T-helper 2 cell (primary cell): ENCODE measurements at regions not wholly inside any gene's neighbourhood (a gene's known extent, or its start where the extent isn't known, plus 50 kb on each side); places are given as distances from the start of the nearest gene placed in this dataset.
"Not testable (repeated sequence)": the region's sequence is repeated elsewhere in the genome, so short reads cannot be mapped to it uniquely, and the experiment has no call there.

Experiments used
- DNase-seq, 5 experiments: peaks; one replicate each; pipeline versions ENCODE4 v3.0.0 to v3.0.0-alpha.2; 2012 to 2022

- DNase-seq, result not testable (repeated sequence)
Observed at GRCh38 chr4:104326991-104327694, 167.6 kb downstream of the CXXC4 start.

- no peak for DNase-seq
Observed at GRCh38 chr4:104302731-104303130, 192.0 kb downstream of the CXXC4 start.

DNA sequence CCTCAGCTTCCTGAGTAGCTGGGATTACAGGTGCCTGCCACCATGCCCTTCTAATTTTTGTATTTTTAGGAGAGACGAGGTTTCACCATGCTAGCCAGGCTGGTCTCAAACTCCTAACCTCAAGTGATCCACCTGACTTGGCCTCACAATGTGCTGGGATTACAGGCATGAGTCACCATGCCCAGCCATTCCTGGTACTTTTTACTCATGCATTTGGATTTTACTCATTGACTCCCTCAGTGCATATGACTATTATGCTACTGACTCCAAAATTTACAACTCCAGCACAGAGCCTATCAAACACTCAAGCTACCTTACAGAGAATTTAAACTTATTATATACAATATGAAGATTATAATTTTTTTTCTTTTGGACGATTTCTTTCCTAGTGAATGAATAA, 199.9 kb downstream of the CXXC4 start:
- no peak for DNase-seq

GRCh38 chr4:104286867-104287266, 207.8 kb downstream of the CXXC4 start:
- DNase-seq, result no peak

- no peak for DNase-seq
Observed at GRCh38 chr4:104283303-104283702, 211.4 kb downstream of the CXXC4 start.

DNA sequence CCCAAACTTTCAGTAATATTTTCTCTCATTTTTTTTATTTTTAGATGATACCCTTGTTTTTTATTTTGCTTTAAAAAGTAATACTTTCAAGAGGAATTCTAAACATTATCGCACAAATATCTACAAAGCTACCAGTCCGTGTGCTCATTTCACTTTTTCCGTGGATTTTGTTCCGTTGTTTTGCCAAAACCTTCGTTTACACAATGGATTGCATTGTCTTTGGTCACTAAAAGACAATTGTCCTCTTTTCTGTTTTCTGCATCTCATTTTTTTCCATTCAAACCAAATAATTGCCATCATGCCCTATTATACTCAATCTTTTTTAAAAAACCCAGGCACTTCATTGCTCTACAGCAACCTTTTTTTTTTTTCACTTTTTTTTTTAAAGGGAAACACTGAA, 214.9 kb downstream of the CXXC4 start:
- no peak for DNase-seq

- no peak for DNase-seq
Observed at GRCh38 chr4:104272966-104273365, 221.7 kb downstream of the CXXC4 start.

DNA sequence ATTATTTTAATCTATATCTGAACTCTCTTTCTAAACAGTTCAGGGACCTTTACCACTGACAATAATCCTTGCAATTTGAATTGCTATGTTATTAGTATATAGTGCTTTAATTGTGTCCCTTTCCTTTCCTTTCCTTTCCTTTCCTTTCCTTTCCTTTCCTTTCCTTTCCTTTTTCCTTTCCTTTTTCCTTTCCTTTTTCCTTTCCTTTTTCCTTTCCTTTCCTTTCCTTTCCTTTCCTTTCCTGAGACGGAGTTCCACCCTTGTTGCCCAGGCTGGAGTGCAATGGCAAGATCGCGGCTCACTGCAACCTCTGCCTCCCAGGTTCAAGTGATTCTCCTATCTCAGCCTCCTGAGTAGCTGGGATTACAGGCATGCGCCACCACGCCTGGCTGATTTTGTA, 225.1 kb downstream of the CXXC4 start:
- DNase-seq, result not testable (repeated sequence)

- DNase-seq, result no peak
Observed at GRCh38 chr4:104263100-104263499, 231.6 kb downstream of the CXXC4 start.

DNA sequence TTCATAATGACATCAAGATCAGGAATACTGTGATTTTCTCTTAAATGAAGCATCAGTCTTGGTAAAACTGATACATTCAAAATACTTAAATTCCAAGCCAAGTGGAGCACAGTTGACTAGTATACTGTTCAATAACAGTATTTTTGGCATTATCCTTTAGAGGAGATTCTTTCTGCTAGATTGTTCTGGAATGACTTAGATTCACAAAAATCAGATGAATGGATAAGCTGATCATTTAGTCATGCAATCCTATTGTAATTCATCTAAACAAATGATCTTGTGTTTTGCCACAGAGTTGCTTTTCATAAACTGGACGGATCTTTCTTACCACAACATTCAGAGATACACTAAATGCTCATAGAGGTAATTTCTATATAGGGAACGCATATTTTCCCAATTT, 232.0 kb downstream of the CXXC4 start:
- DNase-seq, result no peak

GRCh38 chr4:104248726-104249125, 246.0 kb downstream of the CXXC4 start:
- DNase-seq, result no peak

GRCh38 chr4:104235967-104236366, 258.7 kb downstream of the CXXC4 start:
- DNase-seq, result no peak

- no peak for DNase-seq
Observed at GRCh38 chr4:104217526-104217925, 277.2 kb downstream of the CXXC4 start.

- DNase-seq, result no peak
Observed at GRCh38 chr4:104211657-104212056, 283.0 kb downstream of the CXXC4 start.

DNA sequence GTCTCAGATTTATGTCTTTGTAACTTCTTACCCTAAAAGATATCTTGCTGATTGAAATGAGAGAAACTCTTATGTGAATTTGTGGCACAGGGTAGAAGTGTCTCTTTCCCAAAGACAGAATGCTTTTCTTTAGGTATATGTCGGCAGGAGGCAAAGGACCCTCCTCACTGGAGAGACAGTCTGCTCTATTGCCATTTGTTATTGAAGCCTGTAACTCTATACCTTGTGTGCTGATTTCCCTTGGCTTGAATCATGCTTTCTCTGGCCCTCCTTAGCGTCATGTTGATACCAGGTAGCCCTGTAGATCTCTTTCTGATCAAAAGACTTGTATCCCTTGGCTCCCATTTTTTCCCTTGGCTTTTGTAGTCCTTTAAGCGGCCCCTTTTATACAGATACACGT, 284.3 kb downstream of the CXXC4 start:
- no peak for DNase-seq

GRCh38 chr4:104206784-104207183, 287.9 kb downstream of the CXXC4 start:
- DNase-seq, result no peak

DNA sequence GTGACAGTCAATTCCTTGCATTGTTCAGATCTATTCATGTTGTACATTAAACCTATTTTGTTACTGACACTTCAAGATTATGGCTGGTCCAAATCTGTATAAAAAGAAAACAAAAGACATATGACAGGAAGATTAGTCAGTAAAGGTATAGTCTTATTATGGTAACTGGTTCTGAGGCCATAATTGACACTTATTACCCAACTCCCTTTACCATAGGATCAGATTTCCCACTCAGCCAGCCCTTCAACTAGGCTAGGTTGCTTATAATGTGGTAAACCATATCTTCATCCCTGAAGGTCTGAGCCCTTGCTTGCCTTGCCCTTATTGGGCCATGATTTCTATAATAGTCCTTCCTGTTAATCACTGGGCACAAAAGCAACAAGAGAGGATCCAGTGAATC, 289.6 kb downstream of the CXXC4 start:
- no peak for DNase-seq

DNA sequence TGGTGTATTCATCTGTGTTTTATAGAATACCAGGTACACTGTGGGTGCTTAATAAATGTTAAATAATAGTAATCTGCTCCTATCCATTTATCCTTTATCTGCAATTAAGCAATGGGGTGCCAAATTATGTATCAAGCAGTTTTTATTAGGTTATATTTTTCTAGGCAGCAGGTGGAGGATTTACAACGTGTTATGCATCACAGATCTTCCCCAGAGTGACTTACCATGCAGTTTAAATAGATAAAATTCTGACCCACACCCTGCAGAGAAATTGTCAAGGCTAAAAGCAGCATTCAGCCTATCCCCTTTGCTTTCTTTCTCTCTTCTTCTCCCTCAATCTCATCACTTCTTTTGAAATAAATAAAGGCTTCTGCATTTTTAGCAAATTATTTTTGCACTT, 306.4 kb downstream of the CXXC4 start:
- DNase-seq, result no peak

- no peak for DNase-seq
Observed at GRCh38 chr4:104169437-104169836, 325.3 kb downstream of the CXXC4 start.

- DNase-seq, result no peak
Observed at GRCh38 chr4:104166749-104167148, 327.9 kb downstream of the CXXC4 start.

DNA sequence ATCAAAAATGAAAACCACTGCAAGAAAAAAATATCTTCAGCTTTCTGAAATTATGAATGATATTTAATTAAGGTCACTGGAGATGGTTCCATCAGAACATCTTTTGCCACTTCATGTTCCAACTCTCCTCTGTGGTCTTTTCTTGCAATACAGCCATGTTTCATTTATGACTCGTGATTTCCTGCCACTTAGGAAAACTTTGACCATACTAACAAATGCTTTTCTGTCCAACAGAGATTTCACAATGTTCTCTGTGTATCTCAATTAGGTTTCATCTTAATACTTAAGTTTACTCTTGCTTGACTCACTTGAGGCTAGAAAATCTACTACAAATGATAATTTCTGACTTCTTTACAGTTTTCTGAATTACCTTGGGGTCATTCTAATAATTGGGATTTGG, 330.9 kb downstream of the CXXC4 start:
- DNase-seq, result no peak

GRCh38 chr4:104146048-104146447, 348.6 kb downstream of the CXXC4 start:
- no peak for DNase-seq

GRCh38 chr4:104138116-104138515, 356.6 kb downstream of the CXXC4 start:
- DNase-seq, result no peak

- DNase-seq, result no peak
Observed at GRCh38 chr4:104129243-104129642, 365.5 kb downstream of the CXXC4 start.

GRCh38 chr4:104128850-104129213, 365.9 kb downstream of the CXXC4 start:
- DNase-seq, result no peak
